Epithelial cell of proximal tubule (primary cell): ENCODE measurements at regions not wholly inside any gene's neighbourhood (a gene's known extent, or its start where the extent isn't known, plus 50 kb on each side); places are given as distances from the start of the nearest gene placed in this dataset.

Experiments
- DNase-seq: peaks from one replicate; pipeline ENCODE4 v3.0.0-alpha.2; 2011; ENCODE audit warnings: low read depth
- H3K4me3 ChIP-seq: 2 replicates; pipeline ENCODE4 v1.5.1; 2011; ENCODE audit warnings: low read depth, mild to moderate bottlenecking, low read length
- CTCF ChIP-seq: conservative IDR thresholded peaks from 2 replicates; pipeline ENCODE4 v1.5.1; 2012; ENCODE audit warnings: low read depth, mild to moderate bottlenecking, low read length

DNA sequence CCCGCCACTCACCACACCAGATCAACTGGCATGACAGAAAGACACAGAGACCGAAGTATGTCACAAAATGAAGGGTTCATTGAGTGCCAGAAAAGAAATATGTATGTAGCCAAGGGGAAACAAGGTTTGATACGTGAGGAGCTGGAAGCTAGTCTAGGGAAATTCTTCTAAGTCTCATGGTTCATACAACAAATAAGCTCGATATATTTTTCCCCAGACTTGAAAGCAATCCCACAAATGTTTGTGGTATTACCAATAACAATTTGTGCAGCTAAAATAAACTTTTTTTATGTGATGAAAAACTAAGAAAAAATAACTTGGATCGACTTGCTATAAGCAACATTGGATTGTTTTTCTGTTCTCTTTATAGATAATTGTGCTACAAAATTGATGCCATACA is 777.0 kb downstream of the TSN start:
- no peak for TF ChIP-seq CTCF
- DNase-seq, result no peak
- no peak overlapping the region for H3K4me3 ChIP-seq

DNA sequence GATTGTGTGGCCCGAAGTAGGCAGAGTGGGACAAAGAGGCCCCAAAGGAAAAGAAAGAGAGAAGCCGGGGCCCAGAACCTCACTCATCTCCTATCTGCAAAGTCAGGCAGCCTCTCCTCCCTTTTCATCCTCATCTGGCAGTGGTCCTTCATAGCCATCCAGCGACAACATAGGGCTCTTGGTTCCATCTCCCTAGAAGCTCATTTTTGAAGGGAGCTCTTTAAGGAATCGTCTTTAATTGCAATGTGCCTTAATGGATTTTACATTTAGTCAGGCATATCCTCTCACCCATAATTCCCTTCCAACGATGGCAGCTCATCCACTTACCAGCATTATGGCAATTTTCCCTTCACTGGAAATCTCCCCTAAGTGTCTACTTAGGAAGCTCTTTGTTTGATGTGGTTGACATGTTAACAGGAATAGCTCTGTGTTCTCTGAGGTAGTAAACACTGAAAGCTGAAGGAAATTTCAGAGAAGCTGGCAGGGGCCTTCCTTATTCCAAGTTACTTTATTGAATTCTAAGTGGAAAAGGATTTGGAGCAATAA is 780.6 kb downstream of the TSN start:
- DNase-seq, result no peak
- TF ChIP-seq CTCF, result no peak
- H3K4me3 ChIP-seq, result no peak overlapping the region

GRCh38 chr2:122539311-122539710 is 783.9 kb downstream of the TSN start:
- no peak overlapping the region for H3K4me3 ChIP-seq
- TF ChIP-seq CTCF, result no peak
- DNase-seq, result no peak

DNA sequence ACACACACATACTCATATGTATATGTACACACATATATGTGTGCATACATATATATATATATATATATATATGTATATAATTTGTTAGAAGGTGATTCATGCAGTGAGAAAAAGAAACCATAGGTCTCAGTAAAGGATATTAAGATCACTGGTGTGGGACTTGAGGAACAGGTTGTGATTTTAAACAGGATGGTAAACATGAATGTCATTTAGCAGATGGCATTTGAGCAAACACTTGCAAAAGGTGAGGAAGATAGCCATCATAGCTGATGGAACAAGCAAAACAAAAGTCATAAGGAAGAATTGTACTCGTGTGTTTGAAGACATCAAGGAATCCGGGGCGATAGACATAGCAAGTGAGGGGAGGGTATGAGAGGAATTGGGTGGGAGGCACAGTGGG is 784.5 kb downstream of the TSN start:
- TF ChIP-seq CTCF, result no peak
- DNase-seq, result no peak

GRCh38 chr2:122542236-122542635 is 786.8 kb downstream of the TSN start:
- TF ChIP-seq CTCF, result no peak
- DNase-seq, result no peak
- no peak overlapping the region for H3K4me3 ChIP-seq

More for the DNA sequence above, 784.5 kb downstream of the TSN start:
- H3K4me3 ChIP-seq, result no peak overlapping the region

- H3K4me3 ChIP-seq, result no peak overlapping the region
- TF ChIP-seq CTCF, result no peak
- no peak for DNase-seq
These were observed 787.2 kb downstream of the TSN start for GRCh38 chr2:122542646-122543045.

DNA sequence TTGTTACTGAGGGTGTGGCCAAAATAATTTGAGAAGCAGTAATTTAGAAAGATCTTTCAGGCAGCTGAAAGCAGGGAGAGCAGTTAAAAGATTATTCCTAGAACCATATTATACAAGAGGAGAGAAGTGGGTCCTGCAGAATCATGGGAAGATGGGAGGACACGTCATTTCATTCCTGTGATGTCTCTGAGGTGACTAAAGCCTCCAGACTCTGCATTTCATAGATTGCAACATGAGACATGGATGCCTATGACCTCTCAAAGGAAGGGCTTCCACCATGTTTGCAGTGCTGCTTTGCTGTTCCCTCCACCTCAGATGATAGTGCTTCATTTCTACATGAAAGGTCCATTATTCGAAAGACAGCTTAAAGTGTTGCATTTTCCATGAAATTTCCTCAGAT is 788.4 kb downstream of the TSN start:
- no peak for TF ChIP-seq CTCF
- H3K4me3 ChIP-seq, result no peak overlapping the region
- no peak for DNase-seq
